HuH-7 (cell line): ENCODE measurements at regions not wholly inside any gene's neighbourhood (a gene's known extent, or its start where the extent isn't known, plus 50 kb on each side); places are given as distances from the start of the nearest gene placed in this dataset.

ENCODE experiments used
- DNase-seq: peaks from one replicate; pipeline ENCODE4 v3.0.0; 2011; ENCODE audit warnings: low spot score

DNA sequence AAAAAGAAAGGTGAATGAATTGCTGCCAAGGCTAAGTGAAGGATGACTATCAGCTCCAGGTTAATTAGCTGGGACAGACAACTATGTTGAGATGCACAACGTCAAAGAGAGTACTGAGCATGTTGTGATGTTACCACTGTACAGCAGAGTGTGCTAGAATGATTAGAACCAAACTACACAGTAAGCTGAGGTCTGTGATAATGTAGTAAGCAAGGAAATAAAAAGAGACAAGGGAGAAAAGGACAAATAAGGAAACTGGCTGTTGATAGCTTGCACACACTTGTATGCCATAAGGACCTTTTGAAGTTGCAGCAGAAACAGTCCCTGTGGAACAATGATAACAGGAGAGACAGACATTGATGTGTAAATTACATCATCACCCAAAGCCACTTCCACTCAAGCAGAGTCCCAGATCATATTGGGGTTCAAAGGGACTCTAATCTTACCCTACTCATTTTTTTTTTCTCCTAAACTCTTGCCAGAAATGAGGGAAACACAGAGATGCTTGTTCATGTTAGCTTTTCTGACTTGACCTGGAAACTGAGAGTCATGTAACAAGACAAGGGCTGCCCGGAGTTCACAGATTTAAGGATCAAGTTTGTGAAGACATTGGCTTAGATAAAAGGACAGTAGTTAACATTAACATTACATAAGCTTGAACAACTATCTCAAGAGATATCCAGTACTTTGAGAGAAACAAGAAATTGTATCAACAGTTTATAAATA, 189.9 kb downstream of the CENPW start:
- no peak for DNase-seq

DNA sequence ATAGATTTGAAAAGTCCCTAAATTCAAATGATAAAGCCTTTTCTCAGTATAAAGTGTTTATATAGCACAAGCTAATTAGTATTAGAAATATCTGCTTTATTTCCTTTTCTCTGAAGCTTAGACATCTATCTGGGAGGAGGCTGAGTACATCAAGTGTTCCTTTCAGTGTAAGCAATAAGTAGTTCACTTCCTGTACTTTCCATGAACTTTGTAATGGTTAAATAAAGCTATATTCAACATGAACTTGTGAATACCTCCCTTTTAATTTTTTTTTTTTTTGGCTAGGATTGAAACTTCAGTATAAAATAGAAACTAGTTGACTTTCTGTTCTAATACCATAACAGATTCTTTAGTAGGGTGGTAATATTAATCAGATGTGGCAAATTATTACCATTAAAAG, 190.9 kb downstream of the CENPW start:
- DNase-seq: no peak

- DNase-seq: no peak
These were observed 191.4 kb downstream of the CENPW start for GRCh38 chr6:126531286-126531685.

GRCh38 chr6:126531840-126532239, 191.9 kb downstream of the CENPW start:
- no peak for DNase-seq

DNA sequence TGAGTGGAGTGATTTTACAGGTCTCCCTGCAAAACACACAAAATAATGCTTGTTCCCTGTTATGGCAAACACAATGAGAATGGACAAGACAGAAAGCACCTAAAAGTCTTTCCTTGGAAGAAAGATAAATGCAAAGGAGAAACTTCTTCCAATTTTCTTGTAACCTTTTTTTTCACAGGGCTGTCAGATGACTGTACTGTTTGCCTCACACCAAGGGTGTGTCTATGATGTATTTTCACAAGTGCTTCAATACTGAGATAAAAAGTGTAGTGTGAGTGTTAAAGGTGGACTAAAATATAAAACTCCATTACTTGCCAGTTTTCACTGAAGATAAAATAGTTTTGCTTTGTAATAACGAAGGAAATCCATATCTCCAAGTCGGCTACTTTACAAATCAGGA, 194.5 kb downstream of the CENPW start:
- DNase-seq: no peak

- no peak for DNase-seq
These were observed 195.2 kb downstream of the CENPW start for GRCh38 chr6:126535138-126535537.

DNA sequence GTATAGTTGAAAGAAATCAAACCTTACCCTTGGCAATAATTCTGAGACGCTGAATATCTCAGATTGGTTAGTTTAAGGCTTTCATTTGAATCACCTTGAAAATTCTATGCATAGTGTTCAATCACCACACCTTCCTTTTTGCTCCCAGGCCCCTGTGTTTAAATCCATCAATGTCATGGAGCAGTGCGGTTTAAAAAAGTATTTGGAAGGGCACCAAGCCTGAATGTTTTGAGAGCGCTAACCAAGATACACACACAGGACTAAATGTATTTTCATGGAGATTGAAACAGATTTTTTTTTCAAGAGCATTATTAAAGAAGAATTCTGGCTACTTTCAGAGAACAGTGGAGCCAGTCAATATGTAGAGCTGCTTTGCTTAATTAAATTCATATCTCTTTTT, 195.7 kb downstream of the CENPW start:
- DNase-seq: no peak

- DNase-seq: no peak
These were observed 197.3 kb downstream of the CENPW start for GRCh38 chr6:126537061-126537816.

GRCh38 chr6:126539022-126539421, 199.1 kb downstream of the CENPW start:
- DNase-seq: no peak

- DNase-seq: no peak
These were observed 200.2 kb downstream of the CENPW start for GRCh38 chr6:126540161-126540560.

DNA sequence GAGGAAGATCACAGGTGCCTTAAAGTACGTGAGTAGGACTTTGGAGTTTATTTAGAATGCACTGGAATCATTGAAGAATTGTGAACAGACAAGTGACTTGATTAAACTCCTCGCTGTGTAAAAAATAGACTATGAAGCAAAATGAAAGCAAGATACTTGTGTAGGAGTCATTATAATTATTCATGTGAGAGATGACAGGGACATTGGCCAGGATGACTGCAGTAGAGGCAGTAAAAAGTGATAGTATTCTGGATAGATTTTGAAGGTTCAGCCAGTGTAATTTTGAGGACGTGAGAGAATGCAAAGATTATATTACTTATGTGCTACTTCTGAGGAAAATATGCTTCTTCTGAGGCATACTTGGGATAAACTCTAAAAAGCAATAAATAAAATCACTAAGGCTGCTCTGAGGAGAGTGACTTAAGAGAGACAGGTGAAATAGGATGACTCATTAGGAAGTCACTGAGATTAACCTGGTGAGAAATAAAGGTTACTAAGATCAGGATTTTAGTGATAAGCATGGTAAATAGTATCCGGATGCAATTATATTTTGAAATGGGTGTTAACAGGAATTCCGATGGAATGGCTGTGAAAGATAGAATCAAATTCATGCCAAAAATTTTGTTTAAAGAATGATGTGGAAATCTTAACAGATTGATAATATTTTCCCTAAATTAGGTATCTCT, 202.0 kb downstream of the CENPW start:
- no peak for DNase-seq

DNA sequence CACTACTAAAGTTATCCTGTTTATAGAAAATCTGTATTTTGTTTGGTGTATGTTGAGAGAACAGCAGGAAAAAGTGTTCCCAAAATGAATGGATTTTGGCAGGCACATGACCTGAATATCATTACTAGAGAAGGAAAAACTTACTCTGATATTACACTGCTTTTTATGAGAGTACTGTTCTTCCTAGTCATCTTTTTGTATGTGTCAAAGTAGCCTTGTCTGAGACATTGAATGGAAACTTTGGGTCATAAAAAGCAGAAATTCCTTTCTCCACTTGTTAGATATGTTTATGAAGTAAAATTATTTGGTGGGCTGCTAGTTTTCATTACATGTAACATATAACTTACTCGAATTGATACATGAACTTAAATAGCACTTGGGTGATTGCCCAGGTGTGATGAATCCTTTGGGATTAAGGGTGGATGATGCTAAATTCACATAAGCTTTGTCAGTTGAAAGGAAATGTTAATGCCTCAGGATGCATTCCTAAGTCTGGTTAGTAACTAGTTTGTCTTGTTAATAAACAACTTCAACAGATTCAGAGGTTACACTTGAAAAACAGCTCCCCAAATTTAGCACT, 206.7 kb downstream of the CENPW start:
- DNase-seq: no peak

DNA sequence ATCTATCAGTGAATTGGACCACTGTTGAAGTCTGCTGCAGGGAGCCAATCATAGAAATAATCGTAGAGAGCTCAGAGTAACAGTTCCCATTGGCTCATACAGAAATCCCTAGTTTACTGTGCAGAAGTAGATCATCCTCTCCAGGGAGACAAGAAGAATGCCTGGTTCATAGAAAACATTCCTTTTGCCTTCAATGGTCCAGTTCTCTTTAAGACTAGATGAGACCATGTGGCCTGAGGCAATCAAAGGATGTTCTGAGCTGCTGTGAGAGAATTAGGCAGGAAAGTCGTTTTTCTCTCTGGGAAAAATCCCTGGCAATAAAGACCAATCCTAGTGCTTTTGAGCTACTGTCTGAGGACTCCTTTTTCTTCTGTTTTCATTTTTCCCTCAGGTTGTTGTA, 208.4 kb downstream of the CENPW start:
- no peak for DNase-seq

GRCh38 chr6:126550323-126550722, 210.4 kb downstream of the CENPW start:
- DNase-seq: peak; percentile 6

DNA sequence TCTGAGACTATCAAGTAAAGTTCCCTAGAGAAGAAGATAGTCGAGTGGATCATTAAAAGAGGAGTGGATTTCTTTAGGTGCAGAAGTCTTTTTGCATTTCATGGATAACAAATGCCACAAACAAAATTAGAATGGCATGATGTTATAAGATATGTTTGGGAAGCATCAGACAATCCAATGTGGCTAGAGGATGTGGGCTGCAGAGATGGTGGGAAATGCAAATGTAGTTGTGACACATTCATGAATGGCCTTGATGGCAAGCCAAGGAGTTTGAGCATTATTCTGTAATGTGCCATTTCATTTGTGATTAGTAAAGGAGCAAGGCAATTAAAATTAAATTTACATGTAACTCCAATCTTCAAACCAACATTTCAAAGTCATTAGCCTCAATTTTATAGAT, 211.9 kb downstream of the CENPW start:
- no peak for DNase-seq

DNA sequence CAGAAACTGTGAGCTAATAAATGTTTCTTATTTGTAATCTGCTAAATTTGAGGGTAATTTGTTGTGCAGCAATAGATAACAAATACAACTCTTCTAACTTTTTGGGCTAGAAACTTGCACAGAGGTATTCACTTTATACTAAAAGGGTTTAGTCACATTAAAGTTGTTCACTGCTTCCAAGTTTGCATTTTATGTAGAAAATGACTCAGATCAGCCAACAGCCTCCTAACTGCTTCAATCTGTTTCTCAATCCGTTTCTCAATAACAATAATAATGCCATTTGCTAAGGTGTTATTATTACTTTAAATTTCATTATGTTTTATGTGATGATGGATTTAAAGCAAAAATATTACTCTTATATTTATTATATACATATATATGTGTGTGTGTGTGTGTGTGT, 213.9 kb downstream of the CENPW start:
- no peak for DNase-seq

DNA sequence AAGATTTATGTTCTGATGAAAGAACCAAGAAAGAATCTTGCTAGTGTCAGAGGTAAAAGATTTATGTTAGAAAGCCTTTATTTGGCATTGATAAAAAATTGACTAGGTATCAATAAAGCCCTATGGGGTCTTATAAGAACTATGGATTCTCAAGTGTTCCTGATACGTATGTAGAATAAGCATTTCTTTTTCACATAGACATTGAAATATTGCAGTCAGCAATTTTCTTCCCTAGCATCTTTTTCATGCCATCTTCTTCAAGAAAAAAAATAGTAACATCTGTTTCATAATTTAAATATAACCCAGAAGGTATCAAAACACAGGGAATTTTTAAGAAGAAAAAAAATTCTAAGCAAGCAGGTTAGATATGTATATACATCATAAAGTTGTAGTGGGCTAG, 230.6 kb downstream of the CENPW start:
- DNase-seq: no peak

DNA sequence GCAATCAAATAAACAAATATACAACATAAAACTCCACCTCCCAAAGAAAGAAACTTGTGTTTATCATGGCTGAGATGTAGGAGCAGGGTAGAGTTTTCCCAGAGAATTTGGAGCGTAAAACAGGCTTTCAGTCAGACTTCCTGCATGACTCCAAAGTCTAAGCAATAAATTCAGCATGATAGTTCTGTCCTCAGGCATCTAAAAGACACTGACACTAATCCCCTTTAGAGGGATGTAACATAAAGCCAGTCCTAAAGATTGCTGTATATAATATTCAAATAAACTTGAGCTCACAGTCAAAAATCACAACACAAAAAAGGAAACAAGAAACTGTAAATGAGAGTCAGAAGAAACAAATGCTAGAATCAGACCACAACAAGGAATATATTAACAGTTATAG, 234.4 kb downstream of the CENPW start:
- DNase-seq: no peak

DNA sequence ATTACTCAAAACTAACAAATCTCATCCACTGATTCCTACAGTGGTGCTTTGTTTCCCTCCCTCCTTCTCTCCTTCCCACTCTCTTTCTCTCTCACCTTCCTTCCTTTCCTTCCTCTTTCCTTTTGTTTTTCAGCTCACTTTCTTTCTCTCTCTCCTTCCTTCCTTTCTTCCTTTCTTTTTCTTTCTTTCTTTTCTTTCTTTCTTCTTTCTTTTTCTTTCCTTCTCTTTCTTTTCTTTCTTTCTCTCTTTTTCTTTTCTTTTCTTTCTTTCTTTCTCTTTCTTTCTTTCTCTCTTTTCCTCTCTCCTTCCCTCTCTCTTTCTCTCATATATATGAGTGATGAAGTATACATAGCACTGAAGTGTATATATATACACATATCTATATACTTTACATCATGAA, 241.4 kb downstream of the CENPW start:
- DNase-seq: no peak

- DNase-seq: no peak
These were observed 260.5 kb downstream of the CENPW start for GRCh38 chr6:126600258-126600916.

- no peak for DNase-seq
These were observed 263.5 kb downstream of the CENPW start for GRCh38 chr6:126603410-126603809.

GRCh38 chr6:126605089-126605488, 265.2 kb downstream of the CENPW start:
- DNase-seq: no peak
